ENCODE measurements at regions not wholly inside any gene's neighbourhood (a gene's known extent, or its start where the extent isn't known, plus 50 kb on each side); places are given as distances from the start of the nearest gene placed in this dataset.

- TF ChIP-seq POLR2A (IDR thresholded peaks at IDR 0.05): no peak
- TF ChIP-seq, protein P1, sequence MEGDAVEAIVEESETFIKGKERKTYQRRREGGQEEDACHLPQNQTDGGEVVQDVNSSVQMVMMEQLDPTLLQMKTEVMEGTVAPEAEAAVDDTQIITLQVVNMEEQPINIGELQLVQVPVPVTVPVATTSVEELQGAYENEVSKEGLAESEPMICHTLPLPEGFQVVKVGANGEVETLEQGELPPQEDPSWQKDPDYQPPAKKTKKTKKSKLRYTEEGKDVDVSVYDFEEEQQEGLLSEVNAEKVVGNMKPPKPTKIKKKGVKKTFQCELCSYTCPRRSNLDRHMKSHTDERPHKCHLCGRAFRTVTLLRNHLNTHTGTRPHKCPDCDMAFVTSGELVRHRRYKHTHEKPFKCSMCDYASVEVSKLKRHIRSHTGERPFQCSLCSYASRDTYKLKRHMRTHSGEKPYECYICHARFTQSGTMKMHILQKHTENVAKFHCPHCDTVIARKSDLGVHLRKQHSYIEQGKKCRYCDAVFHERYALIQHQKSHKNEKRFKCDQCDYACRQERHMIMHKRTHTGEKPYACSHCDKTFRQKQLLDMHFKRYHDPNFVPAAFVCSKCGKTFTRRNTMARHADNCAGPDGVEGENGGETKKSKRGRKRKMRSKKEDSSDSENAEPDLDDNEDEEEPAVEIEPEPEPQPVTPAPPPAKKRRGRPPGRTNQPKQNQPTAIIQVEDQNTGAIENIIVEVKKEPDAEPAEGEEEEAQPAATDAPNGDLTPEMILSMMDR (IDR thresholded peaks at IDR 0.05): no peak
Measured at GRCh38 chr4:3898098-3898497, 131.9 kb downstream of the ADRA2C start.
